ENCODE measurements at regions not wholly inside any gene's neighbourhood (a gene's known extent, or its start where the extent isn't known, plus 50 kb on each side); places are given as distances from the start of the nearest gene placed in this dataset.

DNA sequence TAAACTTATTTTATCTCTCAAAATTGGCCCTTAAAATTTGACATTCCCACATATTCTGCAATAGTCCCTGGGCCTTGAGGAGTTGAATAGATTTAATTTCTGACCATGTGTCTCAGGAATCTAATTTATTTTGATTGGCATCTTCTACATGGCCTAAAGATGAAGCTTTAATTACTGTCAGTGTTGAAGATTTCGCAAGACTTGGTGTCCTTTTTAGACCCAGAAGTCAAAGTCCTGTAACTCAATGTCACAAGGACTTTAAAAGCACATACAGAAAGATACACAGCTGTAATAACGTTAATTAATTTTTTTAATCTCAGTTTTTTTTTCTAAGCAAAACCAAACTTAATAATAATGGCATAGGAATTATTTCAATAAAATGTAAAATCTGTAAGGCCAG, 163.9 kb downstream of the SUCNR1 start:
- DNase-seq (no peak), ATAC-seq (no peak)
- TF ChIP-seq, protein P1, sequence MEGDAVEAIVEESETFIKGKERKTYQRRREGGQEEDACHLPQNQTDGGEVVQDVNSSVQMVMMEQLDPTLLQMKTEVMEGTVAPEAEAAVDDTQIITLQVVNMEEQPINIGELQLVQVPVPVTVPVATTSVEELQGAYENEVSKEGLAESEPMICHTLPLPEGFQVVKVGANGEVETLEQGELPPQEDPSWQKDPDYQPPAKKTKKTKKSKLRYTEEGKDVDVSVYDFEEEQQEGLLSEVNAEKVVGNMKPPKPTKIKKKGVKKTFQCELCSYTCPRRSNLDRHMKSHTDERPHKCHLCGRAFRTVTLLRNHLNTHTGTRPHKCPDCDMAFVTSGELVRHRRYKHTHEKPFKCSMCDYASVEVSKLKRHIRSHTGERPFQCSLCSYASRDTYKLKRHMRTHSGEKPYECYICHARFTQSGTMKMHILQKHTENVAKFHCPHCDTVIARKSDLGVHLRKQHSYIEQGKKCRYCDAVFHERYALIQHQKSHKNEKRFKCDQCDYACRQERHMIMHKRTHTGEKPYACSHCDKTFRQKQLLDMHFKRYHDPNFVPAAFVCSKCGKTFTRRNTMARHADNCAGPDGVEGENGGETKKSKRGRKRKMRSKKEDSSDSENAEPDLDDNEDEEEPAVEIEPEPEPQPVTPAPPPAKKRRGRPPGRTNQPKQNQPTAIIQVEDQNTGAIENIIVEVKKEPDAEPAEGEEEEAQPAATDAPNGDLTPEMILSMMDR (IDR thresholded peaks at IDR 0.05): no peak
- intact Hi-C loops (cut with DNase I): no loop called here
- Histone ChIP-seq H3K27me3 (ENCODE audit: insufficient read depth in 3 of 3, low read length in 2 of 3) (peaks cover 0 to 2% (median 0%) of the 10 kb centered on the region in 3 donors), H3K27ac (no peak overlapping the region), H3K4me3 (no peak overlapping the region), H3K9me3 (peaks cover 5% of the 10 kb centered on the region), H3K4me1 (no peaks in the 10 kb centered on the region), H3K36me3 (ENCODE audit: insufficient read depth in 1 of 2, low read depth in 1 of 2) (no peaks in the 10 kb centered on the region)
- WGBS, 3 donors: 81 to 92% (median 91%) methylated on average over 2 of the region's 2 CpGs

DNA sequence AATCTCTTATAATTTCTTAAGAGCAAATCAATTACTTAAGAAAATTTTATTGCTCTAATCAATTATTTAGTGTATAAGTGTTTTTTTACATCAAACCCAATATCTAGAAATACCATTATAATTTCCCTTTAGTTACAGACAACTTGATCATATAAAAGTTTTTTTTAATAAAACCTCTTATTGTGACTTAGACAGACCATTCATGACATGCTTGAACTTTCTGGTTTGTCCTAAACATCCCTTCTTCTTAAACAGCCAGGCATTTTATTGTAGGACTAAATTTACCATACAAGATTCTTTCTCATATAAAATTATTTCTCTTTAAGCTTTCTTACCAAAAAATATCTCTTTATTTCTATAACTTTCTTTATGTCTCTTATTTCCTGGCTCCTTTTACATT, 164.5 kb downstream of the SUCNR1 start:
- no peaks in the 10 kb centered on the region for H3K36me3 ChIP-seq (ENCODE audit: insufficient read depth in 1 of 2, low read depth in 1 of 2)
- H3K27me3 ChIP-seq (ENCODE audit: insufficient read depth in 3 of 3, low read length in 2 of 3): peaks cover 0 to 2% (median 0%) of the 10 kb centered on the region in 3 donors
- DNase-seq (no peak), ATAC-seq (no peak)
- intact Hi-C loops (cut with DNase I): no loop called here
- H3K27ac ChIP-seq: no peak overlapping the region
- no peaks in the 10 kb centered on the region for H3K4me1 ChIP-seq
- H3K9me3 ChIP-seq: peaks cover 5% of the 10 kb centered on the region
- TF ChIP-seq, protein P1 (IDR thresholded peaks at IDR 0.05): no peak
- no peak overlapping the region for H3K4me3 ChIP-seq

DNA sequence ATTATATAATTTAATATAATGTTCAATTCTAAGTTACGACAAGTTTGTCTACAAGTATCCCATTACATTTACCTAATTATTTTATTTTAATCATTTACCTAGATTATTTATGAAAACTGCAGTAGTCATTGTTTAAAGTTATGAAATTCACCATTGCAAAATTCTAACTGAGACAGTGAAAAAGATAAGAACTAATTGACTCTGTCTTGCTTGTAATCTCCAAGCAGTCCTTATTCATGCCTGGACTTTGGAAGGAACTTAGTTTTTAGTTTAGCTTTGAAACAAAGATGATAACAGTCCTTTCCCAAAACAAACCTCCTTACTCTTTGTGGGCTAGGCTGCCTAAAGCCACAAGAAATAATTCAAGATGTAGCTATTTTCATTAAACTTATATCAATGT, 165.0 kb downstream of the SUCNR1 start:
- peaks cover 5% of the 10 kb centered on the region for H3K9me3 ChIP-seq
- H3K36me3 ChIP-seq (ENCODE audit: insufficient read depth in 1 of 2, low read depth in 1 of 2): no peaks in the 10 kb centered on the region
- TF ChIP-seq, protein P1 (IDR thresholded peaks at IDR 0.05): no peak
- no peak overlapping the region for H3K27ac ChIP-seq
- ATAC-seq (no peak), DNase-seq (no peak)
- no peaks in the 10 kb centered on the region for H3K4me1 ChIP-seq
- intact Hi-C loops (cut with DNase I): no loop called here
- 99 to 100% (median 100%) methylated on average over 1 of the region's 1 CpG for WGBS, 3 donors
- H3K27me3 ChIP-seq (ENCODE audit: insufficient read depth in 3 of 3, low read length in 2 of 3): peaks cover 0 to 2% (median 0%) of the 10 kb centered on the region in 3 donors
- no peak overlapping the region for H3K4me3 ChIP-seq

DNA sequence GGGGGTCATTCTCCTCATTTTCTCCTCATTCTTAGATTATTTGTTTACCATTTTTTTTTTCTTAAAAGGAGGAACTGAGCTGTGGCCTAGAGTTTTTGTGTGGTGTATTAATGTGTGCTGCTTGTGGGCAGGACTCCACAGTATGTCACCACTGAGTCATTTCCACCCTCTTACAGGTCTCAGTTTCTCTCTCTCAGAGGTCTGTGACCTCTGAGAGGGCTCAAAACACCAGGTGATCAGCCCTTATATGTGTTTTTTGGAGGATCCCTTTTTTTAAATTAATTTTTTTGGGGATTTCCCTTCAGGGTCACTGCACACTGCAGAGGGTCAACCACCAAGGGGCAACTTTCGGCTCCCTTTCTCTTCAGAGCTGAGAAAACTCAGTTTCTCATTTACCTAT, 166.4 kb downstream of the SUCNR1 start:
- no peaks in the 10 kb centered on the region for H3K27me3 ChIP-seq (ENCODE audit: insufficient read depth in 3 of 3, low read length in 2 of 3)
- H3K9me3 ChIP-seq: peaks cover 5% of the 10 kb centered on the region
- H3K36me3 ChIP-seq (ENCODE audit: insufficient read depth in 1 of 2, low read depth in 1 of 2): no peaks in the 10 kb centered on the region
- intact Hi-C loops (cut with DNase I): no loop called here
- H3K4me1 ChIP-seq: no peaks in the 10 kb centered on the region
- WGBS, 3 donors: 88 to 94% (median 92%) methylated on average over 1 of the region's 1 CpG
- DNase-seq: no peak
- no peak overlapping the region for H3K27ac ChIP-seq
- no peak overlapping the region for H3K4me3 ChIP-seq
- TF ChIP-seq, protein P1 (IDR thresholded peaks at IDR 0.05): no peak
- ATAC-seq: no peak

DNA sequence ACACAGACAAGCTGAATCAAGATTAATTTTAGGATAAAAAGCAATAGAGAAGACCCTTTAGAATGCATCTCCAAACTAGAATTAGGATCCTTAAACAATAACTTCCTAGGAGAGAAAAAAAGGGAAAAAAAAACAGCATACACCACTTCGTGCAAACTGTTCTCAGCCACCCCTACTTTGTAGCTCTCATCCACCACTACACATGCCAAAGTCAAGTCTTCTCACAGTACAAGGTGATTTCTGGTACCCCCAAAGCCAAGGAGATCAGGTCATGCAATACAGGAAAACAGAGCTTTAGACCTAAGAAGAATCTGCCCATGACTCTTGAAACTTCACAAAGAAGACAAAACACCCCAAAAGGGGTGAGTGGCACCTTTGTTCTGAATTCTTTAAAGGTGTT, 166.9 kb downstream of the SUCNR1 start:
- intact Hi-C loops (cut with DNase I): no loop called here
- no peaks in the 10 kb centered on the region for H3K4me1 ChIP-seq
- H3K9me3 ChIP-seq: peaks cover 5% of the 10 kb centered on the region
- H3K27me3 ChIP-seq (ENCODE audit: insufficient read depth in 3 of 3, low read length in 2 of 3): no peaks in the 10 kb centered on the region
- H3K36me3 ChIP-seq (ENCODE audit: insufficient read depth in 1 of 2, low read depth in 1 of 2): no peaks in the 10 kb centered on the region
- ATAC-seq (no peak), DNase-seq (no peak)
- no peak overlapping the region for H3K4me3 ChIP-seq
- H3K27ac ChIP-seq: no peak overlapping the region
- TF ChIP-seq, protein P1 (IDR thresholded peaks at IDR 0.05): no peak
- 54 to 67% (median 60%) methylated on average over 1 of the region's 1 CpG for whole genome bisulfite sequencing, 3 donors
